ENCODE measurements at regions not wholly inside any gene's neighbourhood (a gene's known extent, or its start where the extent isn't known, plus 50 kb on each side); places are given as distances from the start of the nearest gene placed in this dataset.

DNA sequence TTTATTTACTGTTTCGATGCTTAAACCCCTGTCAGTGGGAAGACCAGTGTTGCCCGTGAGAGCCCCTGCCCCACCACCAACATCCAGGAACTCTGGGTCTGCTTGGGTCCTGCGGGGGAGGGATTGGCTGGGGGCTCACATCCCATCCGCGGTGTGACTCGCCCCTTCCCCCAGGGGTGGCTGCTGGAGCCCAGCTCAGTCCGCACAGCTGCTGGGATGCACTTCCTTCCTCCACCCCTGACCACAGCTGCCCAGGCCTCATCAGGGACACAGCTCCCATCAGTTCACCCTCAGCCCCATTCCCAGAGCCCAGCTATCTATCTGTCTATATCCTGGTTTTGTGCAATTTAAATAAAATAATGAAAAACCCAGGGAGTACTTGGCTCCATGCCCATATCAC is 54.5 kb downstream of the JAKMIP3 start:
- no TSS peak for BruUV-seq (replicated peaks)
- ChIA-PET POLR2A (interaction anchor here (0.7 kb wide), 1 partner anchor 12 kb away, joined by 3 read pairs; no protein-coding TSS in a partner anchor), CTCF (no interaction called here)
- intact Hi-C loops (cut with micrococcal nuclease) (no loop called here), dilution Hi-C loops (cut with MboI; ENCODE audit: extremely low pct_ligation_motif_present, low sequenced_read_pairs) (no loop called here)
- TF ChIP-seq FOS (IDR thresholded peaks at IDR 0.05; ENCODE audit: borderline replicate concordance, insufficient read depth, low read length) (no peak), EZH2 (IDR thresholded peaks at IDR 0.05; ENCODE audit: borderline replicate concordance, low read depth, low read length, severe bottlenecking) (no peak), MYC (IDR thresholded peaks at IDR 0.05; ENCODE audit: low read depth, low read length) (no peak), GATA2 (IDR thresholded peaks at IDR 0.05; ENCODE audit: insufficient read depth, insufficient read length, low read depth, low read length) (no peak)
- H3K9me1 ChIP-seq (replicated peaks; ENCODE audit: control insufficient read depth, extremely low read depth, insufficient read depth, low read length), result no peaks in the 10 kb centered on the region
- no peak for DNase-seq (ENCODE audit: low read depth, low spot score)
- H3K9me3 ChIP-seq (replicated peaks; ENCODE audit: control insufficient read depth, insufficient read depth, low read length), result no peaks in the 10 kb centered on the region
- no peaks in the 10 kb centered on the region for H3K79me2 ChIP-seq (ENCODE audit: control insufficient read depth, insufficient read depth, low read length)
- H3K36me3 ChIP-seq (ENCODE audit: control insufficient read depth in 2 of 2, extremely low read depth in 1 of 2, insufficient read depth in 2 of 2, low read length in 2 of 2), result no peaks in the 10 kb centered on the region
- H2AFZ ChIP-seq (ENCODE audit: low read depth, low read length), result no peak overlapping the region
- H4K20me1 ChIP-seq (replicated peaks; ENCODE audit: control insufficient read depth, extremely low read depth, insufficient read depth, low read length), result no peaks in the 10 kb centered on the region
- no peak overlapping the region for H3K27ac ChIP-seq (ENCODE audit: insufficient read depth, low read depth, low read length)
- H3K4me3 ChIP-seq (replicated peaks in 1 of 3; ENCODE audit: insufficient read depth in 1 of 3, low read depth in 1 of 3, low read length in 3 of 3), result no peak overlapping the region
- H3K4me2 ChIP-seq (ENCODE audit: insufficient read depth, low read length), result no peak overlapping the region
- no peaks in the 10 kb centered on the region for H3K27me3 ChIP-seq (ENCODE audit: control insufficient read depth in 2 of 2, insufficient read depth in 2 of 2, low read length in 2 of 2)
- no peak for FAIRE-seq
- no peak overlapping the region for H3K9ac ChIP-seq (replicated peaks; ENCODE audit: extremely low read depth, insufficient read depth, low read length)
- no peaks in the 10 kb centered on the region for H3K4me1 ChIP-seq (ENCODE audit: control insufficient read depth, extremely low read depth, insufficient read depth, low read length)

- ChIA-PET POLR2A (interaction anchor here (0.7 kb wide), 1 partner anchor 11 kb away, joined by 3 read pairs; no protein-coding TSS in a partner anchor), CTCF (no interaction called here)
- no peaks in the 10 kb centered on the region for H3K27me3 ChIP-seq (ENCODE audit: control insufficient read depth in 2 of 2, insufficient read depth in 2 of 2, low read length in 2 of 2)
- intact Hi-C loops (cut with micrococcal nuclease) (no loop called here), dilution Hi-C loops (cut with MboI; ENCODE audit: extremely low pct_ligation_motif_present, low sequenced_read_pairs) (no loop called here)
- no peak for FAIRE-seq
- no peaks in the 10 kb centered on the region for H4K20me1 ChIP-seq (replicated peaks; ENCODE audit: control insufficient read depth, extremely low read depth, insufficient read depth, low read length)
- DNase-seq (ENCODE audit: low read depth, low spot score), result no peak
- no peaks in the 10 kb centered on the region for H3K79me2 ChIP-seq (ENCODE audit: control insufficient read depth, insufficient read depth, low read length)
- no peaks in the 10 kb centered on the region for H3K36me3 ChIP-seq (ENCODE audit: control insufficient read depth in 2 of 2, extremely low read depth in 1 of 2, insufficient read depth in 2 of 2, low read length in 2 of 2)
- no peaks in the 10 kb centered on the region for H3K4me1 ChIP-seq (ENCODE audit: control insufficient read depth, extremely low read depth, insufficient read depth, low read length)
- H3K4me3 ChIP-seq (replicated peaks in 1 of 3; ENCODE audit: insufficient read depth in 1 of 3, low read depth in 1 of 3, low read length in 3 of 3), result no peak overlapping the region
- TF ChIP-seq JUN (IDR thresholded peaks at IDR 0.05; ENCODE audit: borderline replicate concordance, insufficient read depth, insufficient read length, low read depth), result no peak
- TF ChIP-seq POLR2A (IDR thresholded peaks at IDR 0.05; ENCODE audit: low read depth, low read length), result no peak
- no peak for TF ChIP-seq GATA2 (IDR thresholded peaks at IDR 0.05; ENCODE audit: insufficient read depth, insufficient read length, low read depth, low read length)
- TF ChIP-seq EZH2 (IDR thresholded peaks at IDR 0.05; ENCODE audit: borderline replicate concordance, low read depth, low read length, severe bottlenecking), result no peak
- no peak for TF ChIP-seq CTCF (IDR thresholded peaks at IDR 0.05; ENCODE audit: extremely low read depth in 1 of 2, insufficient read depth in 1 of 2, low read depth in 1 of 2, low read length in 2 of 2)
- no peak for TF ChIP-seq MYC (IDR thresholded peaks at IDR 0.05; ENCODE audit: low read depth, low read length)
- TF ChIP-seq, protein P1, sequence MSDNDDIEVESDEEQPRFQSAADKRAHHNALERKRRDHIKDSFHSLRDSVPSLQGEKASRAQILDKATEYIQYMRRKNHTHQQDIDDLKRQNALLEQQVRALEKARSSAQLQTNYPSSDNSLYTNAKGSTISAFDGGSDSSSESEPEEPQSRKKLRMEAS (IDR thresholded peaks at IDR 0.05; ENCODE audit: insufficient read depth, insufficient read length), result no peak
- no peak for TF ChIP-seq POLR2AphosphoS5 (IDR thresholded peaks at IDR 0.05; ENCODE audit: insufficient read depth, low read depth, low read length)
- no peak for TF ChIP-seq FOS (IDR thresholded peaks at IDR 0.05; ENCODE audit: borderline replicate concordance, insufficient read depth, low read length)
- no peak overlapping the region for H3K4me2 ChIP-seq (ENCODE audit: insufficient read depth, low read length)
- H3K9me1 ChIP-seq (replicated peaks; ENCODE audit: control insufficient read depth, extremely low read depth, insufficient read depth, low read length), result no peaks in the 10 kb centered on the region
- H3K9ac ChIP-seq (replicated peaks; ENCODE audit: extremely low read depth, insufficient read depth, low read length), result no peak overlapping the region
- H3K9me3 ChIP-seq (replicated peaks; ENCODE audit: control insufficient read depth, insufficient read depth, low read length), result no peaks in the 10 kb centered on the region
- BruUV-seq (replicated peaks), result no TSS peak
- no peak overlapping the region for H2AFZ ChIP-seq (ENCODE audit: low read depth, low read length)
- H3K27ac ChIP-seq (ENCODE audit: insufficient read depth, low read depth, low read length), result no peak overlapping the region
These were observed 55.2 kb downstream of the JAKMIP3 start for GRCh38 chr10:132120734-132121510.

All from endothelial cell of umbilical vein (primary cell).